Karpas-422 (cell line): ENCODE measurements at regions not wholly inside any gene's neighbourhood (a gene's known extent, or its start where the extent isn't known, plus 50 kb on each side); places are given as distances from the start of the nearest gene placed in this dataset.
"Not testable (repeated sequence)": the region's sequence is repeated elsewhere in the genome, so short reads cannot be mapped to it uniquely, and the experiment has no call there.

Source experiments
- DNase-seq: peaks from one replicate; pipeline ENCODE4 v3.0.0-alpha.2; 2015
- H2AFZ ChIP-seq: fragments of 200-600 bp; sonication (generic); 2 replicates; pipeline ENCODE4 v1.6.1; 2014; ENCODE audit warnings: antibody characterized with exemption, low read length, mixed read lengths
- H3K27ac ChIP-seq: fragments of 200-600 bp; sonication (generic); 2 replicates; pipeline ENCODE4 v1.5.1; 2014; ENCODE audit warnings: mild to moderate bottlenecking, low read length, moderate library complexity
- H3K27me3 ChIP-seq: fragments of 200-600 bp; sonication (generic); 2 replicates; pipeline ENCODE4 v1.6.1; 2014; ENCODE audit warnings: low read length, mixed read lengths
- H3K36me3 ChIP-seq: fragments of 200-600 bp; sonication (generic); 2 replicates; pipeline ENCODE4 v1.6.1; 2014; ENCODE audit warnings: low read length, mixed read lengths; ENCODE audit not compliant: insufficient read depth
- H3K4me1 ChIP-seq: fragments of 200-600 bp; sonication (generic); 2 replicates; pipeline ENCODE4 v1.6.1; 2014; ENCODE audit warnings: mild to moderate bottlenecking, low read length, mixed read lengths
- H3K4me2 ChIP-seq: fragments of 200-600 bp; sonication (generic); 2 replicates; pipeline ENCODE4 v1.6.1; 2014; ENCODE audit warnings: low read length, low read depth, mild to moderate bottlenecking; ENCODE audit not compliant: poor library complexity, severe bottlenecking
- H3K4me3 ChIP-seq: fragments of 200-600 bp; sonication (generic); 2 replicates; pipeline ENCODE4 v1.5.1; 2014; ENCODE audit warnings: mild to moderate bottlenecking, antibody characterized with exemption, low read length, mixed read lengths
- H3K79me2 ChIP-seq: fragments of 200-600 bp; sonication (generic); 2 replicates; pipeline ENCODE4 v1.6.1; 2014; ENCODE audit warnings: mild to moderate bottlenecking, low read length, mixed read lengths
- H3K9ac ChIP-seq: fragments of 200-600 bp; sonication (generic); 2 replicates; pipeline ENCODE4 v1.6.0; 2014; ENCODE audit warnings: low read length
- H3K9me2 ChIP-seq: fragments of 200-600 bp; sonication (generic), shearing (Covaris generic); replicated peaks from 2 replicates; pipeline ENCODE4 v1.6.0; 2014; ENCODE audit warnings: mild to moderate bottlenecking, low read length, moderate library complexity; ENCODE audit not compliant: insufficient read depth
- H3K9me3 ChIP-seq: fragments of 300-700, 200-600 bp; sonication (generic); 2 replicates; pipeline ENCODE4 v1.6.1; 2014; ENCODE audit warnings: low read length, mixed read lengths
- H4K20me1 ChIP-seq: fragments of 200-600 bp; sonication (generic); 2 replicates; pipeline ENCODE4 v1.6.1; 2014; ENCODE audit warnings: mild to moderate bottlenecking, antibody characterized with exemption, low read length, low read depth; ENCODE audit not compliant: insufficient read depth

- Histone ChIP-seq H3K4me3 (no peak overlapping the region), H3K4me1 (no peaks in the 10 kb centered on the region), H3K36me3 (peaks cover 5% of the 10 kb centered on the region; the same call in 1 of the 2 replicates), H3K27ac (no peak overlapping the region), H4K20me1 (no peaks in the 10 kb centered on the region), H3K79me2 (peaks cover 36% of the 10 kb centered on the region), H2AFZ (no peak overlapping the region), H3K27me3 (no peaks in the 10 kb centered on the region), H3K9me2 (no peaks in the 10 kb centered on the region), H3K4me2 (no peak overlapping the region), H3K9me3 (peaks cover 12% of the 10 kb centered on the region), H3K9ac (no peak overlapping the region)
- DNase-seq, result no peak
Observed at GRCh38 chr21:14058566-14058965, 152.2 kb downstream of the LIPI start.

DNA sequence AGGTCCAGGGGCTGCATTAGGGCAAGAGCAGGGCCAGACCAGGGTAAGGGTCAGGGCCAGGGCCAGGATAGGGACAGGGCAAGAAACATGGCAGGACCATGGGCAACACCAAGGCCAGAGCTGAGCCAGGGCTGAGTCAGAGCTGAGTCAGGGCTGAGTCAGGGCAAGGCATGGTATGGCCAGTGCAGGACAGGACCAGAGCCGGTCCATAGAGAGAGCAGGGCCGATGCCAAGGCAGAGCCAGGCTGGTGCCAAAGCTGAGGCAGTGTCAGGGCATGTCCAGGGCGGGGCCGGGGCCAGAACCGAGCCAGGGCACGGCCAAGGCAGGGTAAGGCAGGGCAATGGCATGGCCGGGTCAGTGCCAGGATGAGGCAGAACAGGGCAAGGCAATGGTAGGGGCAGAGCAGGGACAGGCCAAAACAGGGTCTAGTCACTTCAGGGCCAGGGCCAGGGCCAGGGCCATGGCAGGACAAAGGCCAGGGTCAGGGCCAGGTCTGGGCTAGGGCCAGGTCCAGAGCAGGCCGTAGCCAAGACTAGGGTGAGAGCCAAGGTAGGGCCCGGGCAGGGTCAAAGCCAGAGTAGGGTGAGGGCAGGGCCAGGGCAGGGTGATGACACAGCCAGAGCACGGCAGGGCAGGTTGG is 152.8 kb downstream of the LIPI start:
- H3K4me3 ChIP-seq, H3K4me1 ChIP-seq, H2AFZ ChIP-seq, DNase-seq, H3K9me2 ChIP-seq, H3K36me3 ChIP-seq, H3K9ac ChIP-seq, H3K4me2 ChIP-seq, H3K27me3 ChIP-seq, H4K20me1 ChIP-seq, H3K27ac ChIP-seq: not testable (repeated sequence)
- Histone ChIP-seq H3K79me2 (peaks cover 41% of the 10 kb centered on the region), H3K9me3 (peaks cover 13% of the 10 kb centered on the region)

DNA sequence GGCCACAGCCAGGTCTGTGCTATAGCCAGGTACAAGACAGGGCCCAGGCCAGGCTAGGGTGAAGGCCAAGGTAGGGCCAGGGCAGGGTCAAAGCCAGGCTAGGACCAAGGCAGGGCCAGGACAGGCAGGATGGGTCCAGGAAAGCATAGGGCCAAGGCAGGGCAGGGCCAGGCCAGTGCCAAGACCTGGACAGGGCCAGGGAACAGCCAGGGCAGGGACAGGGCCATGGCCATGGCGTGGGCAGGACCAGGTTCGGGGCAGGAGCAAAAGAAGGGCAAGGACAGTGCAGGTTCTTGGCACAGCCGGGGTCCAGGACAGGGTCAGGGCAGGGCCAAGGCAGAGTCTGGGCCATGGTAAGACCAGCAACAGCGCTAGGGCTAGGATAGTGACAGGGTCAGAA is 153.4 kb downstream of the LIPI start:
- no peaks in the 10 kb centered on the region for H4K20me1 ChIP-seq
- H3K4me3 ChIP-seq, result no peak overlapping the region
- no peak overlapping the region for H3K27ac ChIP-seq
- peaks cover 47% of the 10 kb centered on the region for H3K79me2 ChIP-seq
- no peaks in the 10 kb centered on the region for H3K9me2 ChIP-seq
- no peak for DNase-seq
- H3K27me3 ChIP-seq, result no peaks in the 10 kb centered on the region
- H3K4me1 ChIP-seq, result no peaks in the 10 kb centered on the region
- H2AFZ ChIP-seq, result no peak overlapping the region
- no peak overlapping the region for H3K9ac ChIP-seq
- H3K4me2 ChIP-seq, result no peak overlapping the region
- peaks cover 5% of the 10 kb centered on the region; the same call in 1 of the 2 replicates for H3K36me3 ChIP-seq
- peaks cover 20% of the 10 kb centered on the region for H3K9me3 ChIP-seq

DNA sequence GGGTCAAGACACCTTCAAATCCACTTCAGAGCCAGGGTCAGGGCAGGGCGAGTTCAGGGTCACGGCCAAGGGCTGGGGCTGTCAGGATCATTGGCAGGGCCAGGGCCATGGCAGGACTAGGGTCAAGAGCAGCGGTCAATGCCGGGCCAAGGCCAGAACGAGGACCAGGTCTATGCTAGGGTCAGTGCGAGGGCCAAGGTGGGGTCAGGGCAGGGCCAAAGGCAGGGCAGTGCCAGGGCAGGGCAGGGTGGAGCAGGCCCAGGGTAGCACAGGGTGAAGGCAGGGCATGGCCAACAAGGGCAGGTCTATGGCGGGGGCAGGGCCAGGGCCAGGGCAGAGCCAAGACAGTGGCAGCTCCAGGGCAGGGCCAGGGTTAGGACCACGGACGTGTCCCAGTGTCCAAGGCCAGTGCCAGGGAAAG is 154.0 kb downstream of the LIPI start:
- H3K27ac ChIP-seq, result no peak overlapping the region

DNA sequence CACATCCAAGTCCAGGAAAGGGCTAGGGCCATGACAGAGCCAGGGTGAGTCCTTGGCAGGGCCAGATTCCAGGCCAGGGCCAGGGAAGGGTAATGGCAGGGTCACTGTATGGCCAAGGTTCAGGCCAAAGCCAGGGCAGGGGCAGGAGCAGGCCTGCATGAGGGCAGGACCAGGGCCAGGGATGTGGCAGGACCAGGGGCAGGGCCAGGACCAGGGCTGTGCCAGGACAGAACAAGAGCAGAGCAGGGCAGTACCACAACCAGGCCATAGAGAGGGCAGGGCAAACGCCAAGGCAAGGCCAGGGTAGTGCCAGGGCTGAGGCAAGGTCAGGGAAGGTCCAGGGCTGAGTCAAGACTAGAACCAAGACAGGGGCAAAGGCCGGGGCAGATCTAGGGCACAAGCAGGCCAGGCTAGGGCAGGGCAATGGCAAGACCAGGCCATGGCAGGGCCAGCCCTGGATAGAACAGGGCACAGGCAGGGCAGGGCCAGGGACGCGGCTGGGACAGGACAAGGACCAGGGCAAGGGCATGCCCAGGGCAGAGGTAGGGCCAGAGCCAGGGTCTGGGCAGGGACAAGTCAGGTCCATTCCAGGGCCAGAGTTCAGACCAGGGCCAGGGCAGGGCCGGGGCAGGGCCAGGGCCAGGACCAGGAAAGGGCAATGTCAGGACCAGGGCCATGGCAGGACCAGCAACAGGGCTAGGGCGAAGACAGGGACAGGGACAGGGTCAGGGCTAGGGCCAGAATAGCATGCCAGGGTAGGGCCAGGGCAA is 154.8 kb downstream of the LIPI start:
- not testable (repeated sequence) for H4K20me1 ChIP-seq, H3K27ac ChIP-seq, H3K4me2 ChIP-seq, H3K4me3 ChIP-seq, DNase-seq, H3K27me3 ChIP-seq, H3K9me2 ChIP-seq, H3K36me3 ChIP-seq, H3K9ac ChIP-seq, H3K4me1 ChIP-seq, H2AFZ ChIP-seq
- peaks cover 24% of the 10 kb centered on the region for H3K9me3 ChIP-seq
- peaks cover 61% of the 10 kb centered on the region for H3K79me2 ChIP-seq

More for the DNA sequence above, 154.0 kb downstream of the LIPI start:
- H3K36me3 ChIP-seq, result peaks cover 5% of the 10 kb centered on the region; the same call in 1 of the 2 replicates
- H3K9me3 ChIP-seq, result peaks cover 22% of the 10 kb centered on the region
- no peak for DNase-seq
- no peak overlapping the region for H3K4me2 ChIP-seq
- H4K20me1 ChIP-seq, result no peaks in the 10 kb centered on the region
- H3K4me3 ChIP-seq, result no peak overlapping the region
- no peaks in the 10 kb centered on the region for H3K27me3 ChIP-seq
- peaks cover 52% of the 10 kb centered on the region for H3K79me2 ChIP-seq
- no peak overlapping the region for H3K9ac ChIP-seq
- H2AFZ ChIP-seq, result no peak overlapping the region
- no peaks in the 10 kb centered on the region for H3K9me2 ChIP-seq
- H3K4me1 ChIP-seq, result no peaks in the 10 kb centered on the region

DNA sequence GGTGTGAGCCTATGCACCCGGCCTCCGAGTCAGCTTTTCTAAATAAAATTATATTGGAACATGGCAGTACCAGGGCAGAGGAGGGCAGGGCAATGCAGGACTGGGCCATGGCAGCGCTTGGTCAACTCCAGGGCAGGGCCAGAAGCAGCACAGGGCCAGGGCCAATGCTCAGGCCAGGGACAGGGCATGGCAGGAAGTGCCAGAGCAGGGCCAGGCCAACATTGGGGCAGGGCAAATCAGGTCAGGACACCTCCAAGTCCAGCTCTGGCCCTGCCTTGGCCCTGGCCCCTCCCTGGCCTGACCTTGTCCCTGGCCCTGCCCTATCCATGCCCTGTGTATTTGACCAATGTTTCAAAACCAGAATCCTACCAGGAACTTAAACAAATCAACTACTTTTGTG is 156.1 kb downstream of the LIPI start:
- Histone ChIP-seq H4K20me1 (no peaks in the 10 kb centered on the region), H3K4me2 (no peak overlapping the region), H3K36me3 (peaks cover 5% of the 10 kb centered on the region; the same call in 1 of the 2 replicates), H3K27me3 (no peaks in the 10 kb centered on the region), H3K9ac (no peak overlapping the region), H3K27ac (no peak overlapping the region), H3K79me2 (peaks cover 73% of the 10 kb centered on the region), H3K9me2 (no peaks in the 10 kb centered on the region), H3K4me3 (no peak overlapping the region), H3K4me1 (no peaks in the 10 kb centered on the region), H3K9me3 (peaks cover 26% of the 10 kb centered on the region), H2AFZ (no peak overlapping the region)
- no peak for DNase-seq

DNA sequence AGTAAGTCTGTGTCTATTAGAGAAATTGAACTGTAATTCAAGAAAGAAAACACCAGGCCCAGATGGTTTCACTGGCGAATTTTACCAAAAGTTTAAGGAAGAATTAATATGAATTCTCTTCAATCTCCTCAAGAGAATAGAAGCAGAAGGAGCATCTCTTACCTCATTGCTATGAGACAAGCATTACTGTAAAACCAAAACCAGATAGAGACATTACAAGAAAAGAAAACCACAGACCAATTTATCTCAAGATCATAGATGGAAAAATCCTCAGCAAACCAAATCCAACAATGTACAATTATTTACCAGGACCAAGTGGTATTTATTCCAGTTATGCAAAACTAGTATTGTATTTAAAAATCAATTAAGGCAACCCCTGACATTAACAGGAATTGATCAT is 160.6 kb downstream of the LIPI start:
- H2AFZ ChIP-seq, result no peak overlapping the region
- no peak overlapping the region for H3K4me2 ChIP-seq
- peaks cover 96% of the 10 kb centered on the region for H3K79me2 ChIP-seq
- no peak for DNase-seq
- peaks cover 29% of the 10 kb centered on the region for H3K9me3 ChIP-seq
- no peaks in the 10 kb centered on the region for H3K27me3 ChIP-seq
- no peak overlapping the region for H3K27ac ChIP-seq
- H3K4me3 ChIP-seq, result no peak overlapping the region
- H4K20me1 ChIP-seq, result no peaks in the 10 kb centered on the region
- H3K4me1 ChIP-seq, result no peaks in the 10 kb centered on the region
- peaks cover 5% of the 10 kb centered on the region; the same call in 1 of the 2 replicates for H3K36me3 ChIP-seq
- H3K9ac ChIP-seq, result no peak overlapping the region
- no peaks in the 10 kb centered on the region for H3K9me2 ChIP-seq

DNA sequence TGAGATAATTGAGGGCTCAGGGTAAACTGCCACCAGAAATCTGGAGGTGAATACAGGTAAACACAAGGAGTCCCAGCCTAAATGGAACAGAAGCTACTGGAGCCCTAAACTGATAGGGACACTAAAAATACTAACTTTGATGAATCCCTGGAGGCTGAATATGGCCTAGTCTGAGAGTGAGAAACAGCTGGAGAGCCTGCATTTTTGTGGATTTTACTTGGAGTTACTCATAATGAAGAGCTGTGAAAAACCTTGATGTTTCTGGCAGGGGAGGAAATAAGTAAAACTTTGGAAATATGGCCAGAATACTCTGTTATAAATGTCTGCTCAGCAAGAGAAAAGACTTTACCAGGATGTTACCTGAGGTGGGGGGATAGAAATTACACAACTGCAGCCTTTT is 164.4 kb downstream of the LIPI start:
- Histone ChIP-seq H3K36me3 (0 out of 2 replicates have a peak, but pooled peaks cover 7% of the 10 kb centered on the region), H3K9me2 (no peaks in the 10 kb centered on the region), H3K27me3 (no peaks in the 10 kb centered on the region), H3K9me3 (peaks cover 11% of the 10 kb centered on the region), H4K20me1 (no peaks in the 10 kb centered on the region), H3K9ac (no peak overlapping the region), H2AFZ (no peak overlapping the region), H3K79me2 (peaks cover 95% of the 10 kb centered on the region), H3K4me2 (no peak overlapping the region), H3K27ac (no peak overlapping the region), H3K4me1 (no peaks in the 10 kb centered on the region), H3K4me3 (no peak overlapping the region)
- no peak for DNase-seq
